Superior temporal gyrus (tissue), 1 donor: ENCODE measurements at regions not wholly inside any gene's neighbourhood (a gene's known extent, or its start where the extent isn't known, plus 50 kb on each side); places are given as distances from the start of the nearest gene placed in this dataset.
A peak's percentile ranks its signal among the peaks of the same experiment; 100 is the strongest.

Experiments
- DNase-seq: peaks from one replicate; pipeline ENCODE4 v3.0.0-alpha.2; 2016; ENCODE audit errors: extremely low spot score

GRCh38 chr5:159751459-159751858 lies 164.8 kb upstream of the ADRA1B start:
- DNase-seq: no peak

- DNase-seq: no peak
Observed at GRCh38 chr5:159752622-159753275, 163.5 kb upstream of the ADRA1B start.

GRCh38 chr5:159758189-159758588 lies 158.1 kb upstream of the ADRA1B start:
- no peak for DNase-seq

- DNase-seq: no peak
Observed at GRCh38 chr5:159759791-159760290, 156.4 kb upstream of the ADRA1B start.

GRCh38 chr5:159762921-159763320 lies 153.4 kb upstream of the ADRA1B start:
- no peak for DNase-seq

- DNase-seq: no peak
Observed at GRCh38 chr5:159763562-159763961, 152.7 kb upstream of the ADRA1B start.

GRCh38 chr5:159764283-159765134 lies 151.8 kb upstream of the ADRA1B start:
- no peak for DNase-seq

GRCh38 chr5:159765135-159765433 lies 151.2 kb upstream of the ADRA1B start:
- DNase-seq: no peak

GRCh38 chr5:159765760-159766517 lies 150.3 kb upstream of the ADRA1B start:
- no peak for DNase-seq

GRCh38 chr5:159768243-159768642 lies 148.0 kb upstream of the ADRA1B start:
- no peak for DNase-seq

- DNase-seq: no peak
Observed at GRCh38 chr5:159772698-159773061, 143.6 kb upstream of the ADRA1B start.

GRCh38 chr5:159773062-159773924 lies 143.0 kb upstream of the ADRA1B start:
- DNase-seq: peak; percentile 46

- no peak for DNase-seq
Observed at GRCh38 chr5:159774476-159775031, 141.7 kb upstream of the ADRA1B start.

GRCh38 chr5:159775890-159776289 lies 140.4 kb upstream of the ADRA1B start:
- DNase-seq: no peak

GRCh38 chr5:159777049-159777660 lies 139.1 kb upstream of the ADRA1B start:
- peak; percentile 58 for DNase-seq

GRCh38 chr5:159779481-159779880 lies 136.8 kb upstream of the ADRA1B start:
- DNase-seq: no peak

- DNase-seq: no peak
Observed at GRCh38 chr5:159780246-159780645, 136.0 kb upstream of the ADRA1B start.

GRCh38 chr5:159781626-159782157 lies 134.6 kb upstream of the ADRA1B start:
- no peak for DNase-seq

- DNase-seq: no peak
Observed at GRCh38 chr5:159782197-159782994, 133.9 kb upstream of the ADRA1B start.

- no peak for DNase-seq
Observed at GRCh38 chr5:159782995-159783300, 133.3 kb upstream of the ADRA1B start.
